HL-60 (cell line): ENCODE measurements at regions not wholly inside any gene's neighbourhood (a gene's known extent, or its start where the extent isn't known, plus 50 kb on each side); places are given as distances from the start of the nearest gene placed in this dataset.
A peak's percentile ranks its signal among the peaks of the same experiment; 100 is the strongest.

Experiments used
- DNase-seq, 2 experiments: peaks; one replicate each; pipeline ENCODE4 v3.0.0-alpha.2; 2010 to 2020; ENCODE audit warnings: low read depth in 1 of 2, low spot score in 1 of 2
- H3K27ac ChIP-seq: fragments of 250-450 bp; sonication (Bioruptor Pico); replicated peaks from 2 replicates; pipeline ENCODE4 v1.5.1; 2020; ENCODE audit warnings: mild to moderate bottlenecking, moderate library complexity
- H3K27me3 ChIP-seq: fragments of 250-450 bp; sonication (Bioruptor Pico); 2 replicates; pipeline ENCODE4 v1.5.1; 2021; ENCODE audit warnings: mild to moderate bottlenecking, moderate library complexity; ENCODE audit not compliant: insufficient read depth, poor library complexity, severe bottlenecking
- H3K4me3 ChIP-seq: replicated peaks from 2 replicates; pipeline ENCODE4 v1.5.1; 2011; ENCODE audit warnings: mild to moderate bottlenecking, control low read depth, low read length; ENCODE audit not compliant: insufficient read depth
- CTCF ChIP-seq: IDR thresholded peaks from one replicate; pipeline ENCODE4 v1.5.1; 2011; ENCODE audit warnings: low read length, control low read depth, inconsistent platforms; ENCODE audit not compliant: insufficient read depth
- GABPA ChIP-seq: IDR thresholded peaks from 2 replicates; pipeline ENCODE4 v1.6.1; 2012; ENCODE audit warnings: low read depth
- POLR2AphosphoS5 ChIP-seq: IDR thresholded peaks from 2 replicates; pipeline ENCODE4 v1.6.1; 2012; ENCODE audit warnings: low read depth
- REST ChIP-seq: IDR thresholded peaks from 2 replicates; pipeline ENCODE4 v1.6.1; 2012; ENCODE audit warnings: low read depth; ENCODE audit not compliant: insufficient replicate concordance
- SPI1 ChIP-seq: IDR thresholded peaks from 2 replicates; pipeline ENCODE4 v1.6.1; 2012; ENCODE audit warnings: low read depth, mild to moderate bottlenecking, borderline replicate concordance

GRCh38 chr9:82553654-82554366, 509.1 kb downstream of the RASEF start:
- H3K4me3 ChIP-seq: no peak overlapping the region
- peak in 1 of 2 experiments; percentile 40 for DNase-seq
- H3K27ac ChIP-seq: no peak overlapping the region
- H3K27me3 ChIP-seq: no peaks in the 10 kb centered on the region
- no peak for TF ChIP-seq REST
- no peak for TF ChIP-seq CTCF
- no peak for TF ChIP-seq GABPA
- TF ChIP-seq SPI1: no peak
- no peak for TF ChIP-seq POLR2AphosphoS5

- DNase-seq: no peak
- no peaks in the 10 kb centered on the region for H3K27me3 ChIP-seq
- TF ChIP-seq GABPA (no peak), SPI1 (no peak), CTCF (no peak), POLR2AphosphoS5 (no peak), REST (no peak)
- H3K4me3 ChIP-seq: no peak overlapping the region
- H3K27ac ChIP-seq: no peak overlapping the region
These were observed 508.6 kb downstream of the RASEF start for GRCh38 chr9:82554381-82554780.

- no peak overlapping the region for H3K4me3 ChIP-seq
- no peak for TF ChIP-seq SPI1
- TF ChIP-seq CTCF: no peak
- no peak for TF ChIP-seq GABPA
- no peak for TF ChIP-seq REST
- TF ChIP-seq POLR2AphosphoS5: no peak
- no peak for DNase-seq
- H3K27ac ChIP-seq: no peak overlapping the region
- no peaks in the 10 kb centered on the region for H3K27me3 ChIP-seq
These were observed 507.9 kb downstream of the RASEF start for GRCh38 chr9:82555031-82555430.
